EH (cell line): ENCODE measurements at regions not wholly inside any gene's neighbourhood (a gene's known extent, or its start where the extent isn't known, plus 50 kb on each side); places are given as distances from the start of the nearest gene placed in this dataset.

Source experiments
- DNase-seq: peaks from one replicate; pipeline ENCODE4 v3.0.0-alpha.2; 2015; ENCODE audit warnings: low read depth

- DNase-seq, result no peak
Observed at GRCh38 chr10:132485391-132485790, 52.2 kb upstream of the INPP5A start.

- no peak for DNase-seq
Observed at GRCh38 chr10:132486539-132487121, 51.0 kb upstream of the INPP5A start.

GRCh38 chr10:132487241-132488135 lies 50.1 kb upstream of the INPP5A start:
- no peak for DNase-seq
